GM18505 (cell line): ENCODE measurements at regions not wholly inside any gene's neighbourhood (a gene's known extent, or its start where the extent isn't known, plus 50 kb on each side); places are given as distances from the start of the nearest gene placed in this dataset.
"Not testable (repeated sequence)": the region's sequence is repeated elsewhere in the genome, so short reads cannot be mapped to it uniquely, and the experiment has no call there.

Source experiments
- ATAC-seq: cut with Tn5 transposase; IDR thresholded peaks from one replicate; pipeline ENCODE4 v1.9.1; 2021; ENCODE audit not compliant: unreplicated experiment
- POLR2A ChIP-seq: IDR thresholded peaks from 4 replicates; pipeline ENCODE4 v1.6.1; 2011; ENCODE audit warnings: borderline replicate concordance; ENCODE audit not compliant: insufficient read depth, insufficient read length; ENCODE audit errors: extremely low read depth

DNA sequence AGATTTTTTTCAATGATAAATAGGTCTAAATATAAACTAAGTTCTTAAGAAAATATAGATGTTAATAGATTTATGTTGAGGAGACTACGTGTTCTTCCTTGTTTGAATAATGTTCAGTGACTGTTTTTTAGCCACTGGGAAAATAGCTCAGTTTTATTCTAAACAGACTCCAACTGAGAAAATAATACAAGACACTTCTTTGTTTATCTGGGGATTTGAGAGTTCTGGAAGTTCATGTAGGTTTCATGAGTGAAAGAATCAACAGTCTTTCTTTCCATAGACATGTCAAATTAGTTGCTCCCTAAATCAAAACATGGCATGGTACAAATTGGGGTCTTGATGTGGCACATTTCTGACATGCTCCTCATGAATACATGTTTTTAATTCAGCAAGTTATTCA, 177.7 kb downstream of the MREG start:
- no peak for ATAC-seq
- TF ChIP-seq POLR2A, result no peak

GRCh38 chr2:215835231-215835630, 178.1 kb downstream of the MREG start:
- ATAC-seq, result no peak
- no peak for TF ChIP-seq POLR2A

DNA sequence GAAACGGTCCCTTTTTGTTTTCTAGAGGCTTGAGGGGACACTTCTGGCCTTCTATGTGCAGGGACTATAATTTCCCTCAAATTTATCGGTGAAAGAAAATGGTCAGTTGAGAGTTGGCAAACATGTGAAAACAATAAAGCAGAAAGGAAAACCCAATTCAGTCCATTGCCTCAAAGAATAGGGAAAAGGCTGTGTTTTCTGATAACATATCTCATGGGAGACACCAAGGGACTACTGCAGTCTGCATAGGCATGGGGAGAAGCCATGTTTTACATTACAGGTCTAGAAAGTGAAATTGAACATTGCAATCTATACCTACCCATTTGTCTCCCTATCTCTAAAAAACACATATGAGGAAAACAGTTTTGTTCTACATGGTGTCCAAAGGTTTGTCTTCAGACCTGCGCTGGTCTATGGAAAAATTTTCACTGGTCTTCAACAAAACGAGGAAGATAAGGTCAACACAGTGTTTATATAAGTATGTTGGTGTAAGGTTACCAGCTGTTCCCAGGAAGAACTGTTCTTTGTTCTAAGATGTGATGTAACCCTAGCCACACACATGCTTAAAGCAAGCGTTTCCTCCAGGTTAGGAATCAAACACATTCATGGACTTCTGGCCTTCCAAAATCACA, 179.7 kb downstream of the MREG start:
- ATAC-seq, result no peak
- no peak for TF ChIP-seq POLR2A

DNA sequence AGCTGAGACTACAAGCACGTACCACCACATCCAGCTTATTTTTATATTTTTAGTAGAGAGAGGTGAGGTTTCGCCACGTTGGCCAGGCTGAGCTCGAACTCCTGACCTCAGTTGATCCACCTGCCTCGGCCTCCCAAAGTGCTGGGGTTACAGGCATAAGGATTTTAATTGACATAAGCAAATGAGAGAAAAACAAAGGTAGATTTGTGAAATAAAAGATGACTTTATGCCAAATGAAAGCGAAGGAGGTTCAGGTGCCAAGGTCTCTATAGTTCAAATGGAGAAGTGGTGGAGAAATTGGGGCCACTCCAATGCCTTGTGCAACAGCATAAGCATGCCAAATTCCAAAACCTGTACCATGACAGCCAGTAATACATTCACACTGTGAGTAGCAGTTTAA, 180.6 kb downstream of the MREG start:
- ATAC-seq, result no peak
- no peak for TF ChIP-seq POLR2A

DNA sequence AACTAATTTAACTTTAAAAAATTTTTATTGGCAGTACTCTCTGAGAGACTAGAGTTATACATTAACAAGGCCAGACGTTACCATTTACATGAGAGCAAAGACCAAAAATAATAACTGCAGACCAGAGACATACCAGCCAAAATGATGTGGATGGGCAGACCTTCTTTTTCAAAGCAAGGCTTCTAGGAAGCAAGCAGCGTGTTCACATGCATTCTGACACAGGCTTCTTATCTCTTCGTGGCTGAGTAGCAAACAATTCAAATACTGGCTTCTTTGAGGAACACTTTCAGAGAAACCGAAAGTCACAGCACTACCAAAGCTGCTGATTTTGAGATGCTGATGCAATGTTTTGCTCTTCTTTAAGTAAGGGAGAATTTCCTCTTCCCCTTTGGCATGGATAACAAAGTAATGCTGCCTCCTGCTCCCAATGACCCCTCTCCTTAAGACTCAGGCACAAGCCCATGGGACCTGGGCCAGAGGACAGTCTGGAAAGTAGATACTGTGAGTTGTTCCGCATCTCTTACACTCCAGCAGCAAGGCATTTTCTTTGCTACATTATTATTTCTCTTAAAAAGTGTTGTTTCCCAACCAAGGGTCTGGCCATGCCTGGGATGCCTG, 181.9 kb downstream of the MREG start:
- no peak for ATAC-seq
- TF ChIP-seq POLR2A, result no peak

DNA sequence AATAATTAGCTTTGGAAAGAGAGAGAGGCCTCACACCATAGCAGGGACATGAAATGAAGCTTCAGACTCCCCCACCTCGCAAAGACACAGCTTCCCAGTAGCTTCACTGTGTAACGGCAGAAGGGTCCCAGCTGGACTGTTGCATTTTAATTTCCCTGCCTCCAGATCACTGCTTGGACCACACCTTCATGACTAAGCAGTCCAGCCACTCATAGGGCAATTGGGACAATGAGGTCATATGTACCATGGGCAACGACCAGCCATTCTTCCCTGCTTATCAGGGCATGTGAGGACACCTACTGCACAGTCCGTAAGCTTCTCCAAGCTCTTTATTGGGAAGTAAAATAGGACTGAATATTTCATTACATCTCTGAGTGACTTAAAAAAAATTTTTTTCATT, 183.0 kb downstream of the MREG start:
- TF ChIP-seq POLR2A, result no peak
- no peak for ATAC-seq

- no peak for TF ChIP-seq POLR2A
- no peak for ATAC-seq
These were observed 184.1 kb downstream of the MREG start for GRCh38 chr2:215829261-215829660.

GRCh38 chr2:215828528-215829184, 184.7 kb downstream of the MREG start:
- ATAC-seq, result peak; percentile 95
- no peak for TF ChIP-seq POLR2A

- no peak for TF ChIP-seq POLR2A
- no peak for ATAC-seq
These were observed 186.4 kb downstream of the MREG start for GRCh38 chr2:215826838-215827441.

DNA sequence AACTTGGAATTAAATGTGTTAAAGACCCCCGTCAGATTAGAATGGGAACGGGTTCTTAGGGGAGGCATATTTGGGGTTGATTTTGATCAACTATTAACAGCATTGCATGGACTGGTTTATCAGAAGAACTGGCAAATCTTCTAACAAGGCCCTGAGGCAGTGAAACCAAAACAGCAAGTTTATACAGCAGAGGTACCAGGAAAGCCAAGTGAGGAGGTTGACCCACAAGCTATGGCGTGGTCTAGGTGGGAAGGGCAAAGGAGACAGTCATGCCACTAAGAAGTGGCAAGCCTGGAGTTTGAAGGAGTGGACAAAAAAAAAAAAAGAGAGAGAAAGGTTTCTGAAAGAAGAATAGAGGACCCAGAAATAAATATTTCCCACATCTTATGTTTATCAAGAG, 187.0 kb downstream of the MREG start:
- no peak for ATAC-seq

DNA sequence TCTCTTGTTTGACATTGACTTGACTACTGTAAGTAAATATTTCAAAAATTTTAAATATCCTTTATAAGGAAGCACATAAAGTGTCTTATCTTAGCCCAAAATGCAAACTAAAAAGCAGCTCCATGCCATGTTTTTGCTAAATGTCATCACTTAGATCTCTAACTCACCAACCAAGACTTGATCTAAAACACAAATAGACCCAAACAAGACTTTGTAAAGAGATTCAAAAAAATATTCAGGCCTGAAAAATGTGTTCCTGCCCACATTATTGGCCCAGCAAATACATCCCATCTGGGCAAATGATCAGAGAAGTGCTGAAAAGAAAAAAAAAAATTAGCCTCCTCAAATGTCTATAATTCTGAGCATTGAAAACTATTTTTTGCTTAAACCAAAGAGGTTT, 187.6 kb downstream of the MREG start:
- TF ChIP-seq POLR2A, result no peak
- no peak for ATAC-seq

More for the DNA sequence above, 187.0 kb downstream of the MREG start:
- no peak for TF ChIP-seq POLR2A

DNA sequence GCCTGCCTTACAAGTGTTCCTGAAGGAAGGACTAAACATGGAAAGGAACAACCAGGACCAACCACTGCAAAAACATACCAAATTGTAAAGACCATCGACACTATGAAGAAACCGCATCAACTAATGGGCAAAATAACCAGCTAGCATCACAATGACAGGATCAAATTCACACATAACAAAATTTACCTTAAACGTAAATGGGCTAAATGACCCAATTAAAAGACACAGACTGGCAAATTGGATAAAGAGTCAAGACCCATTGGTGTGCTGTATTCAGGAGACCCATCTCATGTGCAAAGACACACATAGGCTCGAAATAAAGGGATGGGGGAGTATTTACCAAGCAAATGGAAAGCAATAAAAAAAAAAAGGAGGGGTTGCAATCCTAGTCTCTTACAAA, 192.1 kb downstream of the MREG start:
- not testable (repeated sequence) for ATAC-seq

DNA sequence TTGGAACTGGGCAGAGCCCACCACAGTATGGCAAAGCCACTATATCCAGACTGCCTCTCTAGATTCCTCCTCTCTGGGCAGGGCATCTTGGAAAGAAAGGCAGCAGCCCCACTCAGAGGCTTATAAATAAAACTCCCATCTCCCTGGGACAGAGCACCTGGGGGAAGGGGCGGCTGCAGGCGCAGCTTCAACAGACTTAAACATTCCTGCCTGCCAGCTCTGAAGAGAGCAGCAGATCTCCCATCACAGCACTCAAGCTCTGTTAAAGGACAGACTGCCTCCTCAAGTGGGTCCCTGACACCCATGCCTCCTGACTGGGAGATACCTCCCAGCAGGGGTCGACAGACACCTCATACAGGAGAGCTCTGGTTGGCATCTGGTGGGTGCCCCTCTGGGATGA, 193.6 kb downstream of the MREG start:
- not testable (repeated sequence) for ATAC-seq

GRCh38 chr2:215817046-215817445, 196.3 kb downstream of the MREG start:
- no peak for TF ChIP-seq POLR2A
- no peak for ATAC-seq

DNA sequence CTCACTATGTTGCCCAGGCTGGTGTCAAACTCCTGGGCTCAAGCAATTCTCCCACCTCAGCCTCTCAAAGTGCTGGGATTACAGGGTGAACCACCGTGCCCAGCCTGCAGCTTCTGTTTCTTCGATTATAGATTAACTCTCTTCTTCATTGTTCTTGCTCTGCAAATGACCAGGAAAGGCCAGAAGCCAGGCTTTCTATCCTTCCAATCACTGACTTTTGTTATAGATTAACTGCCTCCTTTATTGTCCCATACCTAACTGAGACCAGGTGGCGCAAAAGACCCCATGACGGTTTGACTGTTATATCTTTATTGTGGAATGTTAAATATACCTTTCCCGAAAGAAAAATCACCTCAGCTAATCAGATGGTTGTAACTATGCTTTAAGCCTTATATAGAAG, 196.9 kb downstream of the MREG start:
- no peak for ATAC-seq
- TF ChIP-seq POLR2A, result no peak

- no peak for ATAC-seq
These were observed 197.4 kb downstream of the MREG start for GRCh38 chr2:215815960-215816359.

More at GRCh38 chr2:215815960-215816359, 197.4 kb downstream of the MREG start:
- no peak for TF ChIP-seq POLR2A
